ENCODE measurements at regions not wholly inside any gene's neighbourhood (a gene's known extent, or its start where the extent isn't known, plus 50 kb on each side); places are given as distances from the start of the nearest gene placed in this dataset.

DNA sequence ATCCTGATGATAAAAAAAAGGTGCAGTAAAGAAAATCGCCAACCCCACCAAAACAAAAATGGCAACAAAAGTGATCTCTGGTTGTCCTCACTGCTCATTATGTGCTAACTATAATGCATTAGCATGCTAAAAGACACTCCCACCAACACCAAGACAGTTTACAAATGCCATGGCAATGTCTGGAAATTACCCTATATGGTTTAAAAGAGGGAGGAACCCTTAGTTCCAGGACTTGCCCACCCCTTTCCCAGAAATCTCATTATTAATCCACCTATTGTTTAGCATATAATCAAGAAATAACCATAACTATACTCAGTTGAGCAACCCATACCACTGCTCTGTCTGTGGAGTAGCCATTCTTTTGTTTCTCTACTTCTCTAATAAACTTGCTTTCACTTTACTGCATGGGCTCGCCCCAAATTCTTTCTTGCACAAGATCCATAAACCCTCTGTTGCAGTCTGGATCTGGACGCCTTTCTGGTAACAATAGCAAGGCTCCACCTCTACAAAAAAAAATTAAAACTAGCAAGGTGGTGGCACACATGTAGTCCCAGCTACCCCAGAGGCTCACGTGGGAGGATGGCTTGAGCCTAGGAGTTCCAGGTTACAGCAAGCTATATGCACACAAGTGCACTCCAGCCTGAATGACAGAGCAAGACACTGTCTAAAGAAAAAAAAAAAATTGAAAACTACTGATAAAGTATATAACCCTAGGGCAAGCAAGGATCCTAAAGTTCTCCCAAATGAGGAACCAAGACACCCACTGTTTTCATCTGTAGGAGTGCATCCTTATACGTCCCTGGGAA, 278.8 kb upstream of the JARID2 start (continued):
- TF ChIP-seq PHF5A (CRISPR knock-in tag; IDR thresholded peaks at IDR 0.05; ENCODE audit: low read depth, unreplicated experiment) (no peak), ZNF781 (CRISPR knock-in tag; IDR thresholded peaks at IDR 0.05; ENCODE audit: borderline replicate concordance, not compliant biosample characterization) (no peak), POLR2AphosphoS2 (IDR thresholded peaks at IDR 0.05; ENCODE audit: low read depth, low read length) (no peak), KDM5B (CRISPR knock-in tag; IDR thresholded peaks at IDR 0.05; ENCODE audit: borderline replicate concordance) (no peak), ZSCAN21 (CRISPR knock-in tag; IDR thresholded peaks at IDR 0.05; ENCODE audit: borderline replicate concordance) (no peak), NFE2L1 (CRISPR knock-in tag; IDR thresholded peaks at IDR 0.05; ENCODE audit: borderline replicate concordance) (no peak), NFYC (CRISPR knock-in tag; IDR thresholded peaks at IDR 0.05) (no peak), HNRNPH1 (optimal IDR thresholded peaks at IDR 0.05; ENCODE audit: low read depth, low read length) (no peak), CHCHD3 (CRISPR knock-in tag; IDR thresholded peaks at IDR 0.05) (no peak)
- TF ChIP-seq, protein P1, sequence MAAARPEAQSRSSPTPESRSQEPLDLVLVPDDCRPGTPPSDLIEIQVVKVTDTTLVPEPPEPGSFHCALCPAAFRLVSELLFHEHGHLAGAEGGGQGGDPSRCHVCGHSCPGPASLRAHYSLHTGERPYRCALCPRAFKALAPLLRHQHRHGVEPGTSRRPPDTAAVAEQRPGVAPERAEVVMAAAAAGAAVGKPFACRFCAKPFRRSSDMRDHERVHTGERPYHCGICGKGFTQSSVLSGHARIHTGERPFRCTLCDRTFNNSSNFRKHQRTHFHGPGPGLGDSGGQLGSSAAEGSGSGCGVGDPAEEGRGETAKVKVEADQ (CRISPR knock-in tag; IDR thresholded peaks at IDR 0.05; ENCODE audit: borderline replicate concordance): no peak

DNA sequence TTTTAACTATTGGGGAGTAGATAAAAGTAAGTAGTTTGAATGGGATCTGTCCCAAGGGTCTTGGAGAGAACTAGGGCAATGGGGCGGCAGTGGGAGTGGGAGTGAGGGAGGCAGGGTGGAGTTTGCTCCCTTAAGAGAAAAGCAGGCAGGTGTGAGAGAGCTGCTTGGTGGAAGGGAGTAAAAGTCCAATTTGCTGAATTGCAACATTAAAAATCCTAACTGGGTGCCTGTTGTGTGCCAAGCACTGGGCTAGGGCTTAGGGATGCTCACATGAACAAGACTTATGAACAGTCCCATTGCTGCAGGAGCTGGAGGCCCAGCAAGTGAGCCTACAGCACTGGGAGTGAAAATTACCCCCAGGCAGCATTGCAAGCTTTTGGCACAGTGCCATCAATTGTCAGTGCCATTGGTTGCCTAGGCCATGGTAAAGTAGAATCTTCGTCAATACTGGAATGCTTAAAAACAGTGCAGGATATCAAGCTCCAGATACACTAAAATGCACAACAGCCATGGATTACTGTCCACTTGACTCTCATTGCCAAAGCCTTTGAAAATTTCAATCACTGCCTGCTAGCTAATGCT, 277.7 kb upstream of the JARID2 start:
- Histone ChIP-seq H3K4me3 (replicated peaks in 1 of 3; ENCODE audit: insufficient read depth in 1 of 3, low read depth in 2 of 3, low read length in 3 of 3) (no peak overlapping the region), H4K20me1 (ENCODE audit: insufficient read depth, low read length) (no peaks in the 10 kb centered on the region), H3K36me3 (replicated peaks in 1 of 2; ENCODE audit: control insufficient read depth in 1 of 2, insufficient read depth in 2 of 2, low read length in 2 of 2) (no peaks in the 10 kb centered on the region), H3K79me2 (ENCODE audit: insufficient read depth, low read length) (no peaks in the 10 kb centered on the region), H3K4me1 (ENCODE audit: insufficient read depth, low read length) (no peaks in the 10 kb centered on the region), H3K9me3 (ENCODE audit: low read length) (no peaks in the 10 kb centered on the region), H3K27me3 (ENCODE audit: control insufficient read depth in 1 of 2, insufficient read depth in 2 of 2, low read length in 2 of 2) (no peaks in the 10 kb centered on the region), H3K27ac (ENCODE audit: extremely low read length, insufficient read depth, low read length) (no peak overlapping the region), H3K4me2 (ENCODE audit: low read depth, low read length) (no peak overlapping the region), H3K9ac (ENCODE audit: insufficient read depth, low read depth, low read length) (no peak overlapping the region), H2AFZ (ENCODE audit: low read length) (no peak overlapping the region)
- DNase-seq (ENCODE audit: low spot score) (no peak), ATAC-seq (no peak), FAIRE-seq (no peak)
- POLR2A ChIA-PET: no interaction called here
- in situ Hi-C loops (cut with HindIII; ENCODE audit: extremely low pct_ligation_motif_present, low pct_unique_long_range_greater_than_20kb) (no loop called here), intact Hi-C loops (cut with micrococcal nuclease; ENCODE audit: unreplicated experiment) (no loop called here)
- TF ChIP-seq, protein P2, sequence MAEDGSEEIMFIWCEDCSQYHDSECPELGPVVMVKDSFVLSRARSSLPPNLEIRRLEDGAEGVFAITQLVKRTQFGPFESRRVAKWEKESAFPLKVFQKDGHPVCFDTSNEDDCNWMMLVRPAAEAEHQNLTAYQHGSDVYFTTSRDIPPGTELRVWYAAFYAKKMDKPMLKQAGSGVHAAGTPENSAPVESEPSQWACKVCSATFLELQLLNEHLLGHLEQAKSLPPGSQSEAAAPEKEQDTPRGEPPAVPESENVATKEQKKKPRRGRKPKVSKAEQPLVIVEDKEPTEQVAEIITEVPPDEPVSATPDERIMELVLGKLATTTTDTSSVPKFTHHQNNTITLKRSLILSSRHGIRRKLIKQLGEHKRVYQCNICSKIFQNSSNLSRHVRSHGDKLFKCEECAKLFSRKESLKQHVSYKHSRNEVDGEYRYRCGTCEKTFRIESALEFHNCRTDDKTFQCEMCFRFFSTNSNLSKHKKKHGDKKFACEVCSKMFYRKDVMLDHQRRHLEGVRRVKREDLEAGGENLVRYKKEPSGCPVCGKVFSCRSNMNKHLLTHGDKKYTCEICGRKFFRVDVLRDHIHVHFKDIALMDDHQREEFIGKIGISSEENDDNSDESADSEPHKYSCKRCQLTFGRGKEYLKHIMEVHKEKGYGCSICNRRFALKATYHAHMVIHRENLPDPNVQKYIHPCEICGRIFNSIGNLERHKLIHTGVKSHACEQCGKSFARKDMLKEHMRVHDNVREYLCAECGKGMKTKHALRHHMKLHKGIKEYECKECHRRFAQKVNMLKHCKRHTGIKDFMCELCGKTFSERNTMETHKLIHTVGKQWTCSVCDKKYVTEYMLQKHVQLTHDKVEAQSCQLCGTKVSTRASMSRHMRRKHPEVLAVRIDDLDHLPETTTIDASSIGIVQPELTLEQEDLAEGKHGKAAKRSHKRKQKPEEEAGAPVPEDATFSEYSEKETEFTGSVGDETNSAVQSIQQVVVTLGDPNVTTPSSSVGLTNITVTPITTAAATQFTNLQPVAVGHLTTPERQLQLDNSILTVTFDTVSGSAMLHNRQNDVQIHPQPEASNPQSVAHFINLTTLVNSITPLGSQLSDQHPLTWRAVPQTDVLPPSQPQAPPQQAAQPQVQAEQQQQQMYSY (CRISPR knock-in tag; IDR thresholded peaks at IDR 0.05): no peak
- peak; percentile 49; the same call in 1 of the 2 replicates for TF ChIP-seq LCORL (IDR thresholded peaks at IDR 0.05)
- TF ChIP-seq LCORL (CRISPR knock-in tag; IDR thresholded peaks at IDR 0.05): no peak
- 0 out of 2 replicates have a peak, but pooled peaks have one; percentile 12 for TF ChIP-seq MAFF (IDR thresholded peaks at IDR 0.05; ENCODE audit: low read depth, low read length)
- TF ChIP-seq ZSCAN20 (CRISPR knock-in tag; IDR thresholded peaks at IDR 0.05; ENCODE audit: borderline replicate concordance): no peak
- no TSS peak for BruUV-seq (replicated peaks)
- CTCF ChIA-PET (ENCODE audit: low intra/inter-chr PET ratio, low total read pairs): no interaction called here
- WGBS (ENCODE audit: low lambda C conversion rate): 68% methylated on average over 2 of the region's 2 CpGs

Measured in HepG2 (cell line).